ENCODE measurements at regions not wholly inside any gene's neighbourhood (a gene's known extent, or its start where the extent isn't known, plus 50 kb on each side); places are given as distances from the start of the nearest gene placed in this dataset.

GRCh38 chr4:16289897-16290554 is 63.8 kb upstream of the TAPT1 start:
- Mint-ChIP-seq H3K36me3 (no peaks in the 10 kb centered on the region), H3K4me3 (peak overlapping the region; percentile 13), H3K4me1 (peaks cover 4% of the 10 kb centered on the region), H3K27me3 (peaks cover 2% of the 10 kb centered on the region), H3K27ac (no peak overlapping the region), H3K9me3 (no peaks in the 10 kb centered on the region)
- ATAC-seq (ENCODE audit: low read depth), result no peak
- POLR2A ChIA-PET, result no interaction called here
- DNase-seq, result no peak

DNA sequence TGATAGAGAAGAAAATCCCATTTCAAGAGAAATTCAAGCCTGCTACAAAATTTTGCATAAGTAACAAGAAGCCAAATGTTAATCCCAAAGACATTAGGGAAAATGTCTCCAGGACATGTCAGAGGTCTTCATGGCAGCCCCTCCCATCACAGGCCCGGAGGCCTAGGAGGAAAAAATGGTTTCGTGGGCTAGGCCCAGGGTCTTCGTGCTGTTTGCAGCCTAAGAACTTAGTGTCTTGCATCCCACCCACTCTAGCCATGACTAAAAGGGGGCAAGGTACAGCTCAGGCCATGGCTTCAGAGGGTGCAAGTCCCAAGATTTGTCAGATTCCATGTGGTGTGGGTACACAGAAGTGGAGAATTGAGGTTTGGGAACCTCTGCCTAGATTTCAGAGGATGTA is 57.8 kb upstream of the TAPT1 start:
- H3K4me3 Mint-ChIP-seq, result no peak overlapping the region
- ATAC-seq (ENCODE audit: low read depth) (no peak), DNase-seq (no peak)
- peaks cover 6% of the 10 kb centered on the region for H3K27me3 Mint-ChIP-seq
- POLR2A ChIA-PET, result no interaction called here
- no peaks in the 10 kb centered on the region for H3K4me1 Mint-ChIP-seq
- peaks cover 8% of the 10 kb centered on the region for H3K9me3 Mint-ChIP-seq
- no peaks in the 10 kb centered on the region for H3K36me3 Mint-ChIP-seq
- no peak overlapping the region for H3K27ac Mint-ChIP-seq

DNA sequence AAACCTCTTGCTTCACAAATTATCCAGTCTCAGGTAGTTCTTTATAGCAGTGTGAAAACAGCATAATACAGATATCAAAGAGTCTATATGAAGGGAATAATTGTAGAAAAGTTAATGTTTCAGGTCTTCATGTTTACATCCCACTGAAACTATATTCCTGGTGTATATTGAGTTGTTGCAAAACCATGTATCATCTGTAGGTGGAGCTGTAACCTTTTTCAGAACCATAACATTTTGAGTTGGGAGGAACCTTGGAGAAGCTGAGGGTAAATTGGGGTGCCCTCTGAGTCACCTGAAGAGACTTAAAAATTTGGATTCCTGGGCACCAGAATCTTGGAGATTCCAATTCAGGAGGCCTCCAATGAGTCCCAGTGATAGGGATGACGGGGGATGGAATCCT is 51.9 kb upstream of the TAPT1 start:
- peaks cover 4% of the 10 kb centered on the region for H3K36me3 Mint-ChIP-seq
- DNase-seq (no peak), ATAC-seq (ENCODE audit: low read depth) (no peak)
- POLR2A ChIA-PET, result no interaction called here
- no peaks in the 10 kb centered on the region for H3K4me1 Mint-ChIP-seq
- H3K27ac Mint-ChIP-seq, result no peak overlapping the region
- H3K4me3 Mint-ChIP-seq, result no peak overlapping the region
- H3K9me3 Mint-ChIP-seq, result peaks cover 8% of the 10 kb centered on the region
- peaks cover 2% of the 10 kb centered on the region for H3K27me3 Mint-ChIP-seq

All from activated naive CD8-positive, alpha-beta T cell treated with anti-CD3 and anti-CD28 coated beads, Interleukin-2, amount 10 ng/mL, durations not matched to agents 7 days and 5 days (primary cell).